ES-I3 (cell line): ENCODE measurements at regions not wholly inside any gene's neighbourhood (a gene's known extent, or its start where the extent isn't known, plus 50 kb on each side); places are given as distances from the start of the nearest gene placed in this dataset.

Experiments
- H3K36me3 ChIP-seq: 2 replicates; pipeline ENCODE4 v1.6.1; 2013; ENCODE audit warnings: mild to moderate bottlenecking, low read length, control low read depth, moderate library complexity; ENCODE audit not compliant: insufficient read depth
- H3K4me1 ChIP-seq: 2 replicates; pipeline ENCODE4 v1.6.1; 2013; ENCODE audit warnings: mild to moderate bottlenecking, control low read depth, low read length; ENCODE audit not compliant: insufficient read depth
- H3K9ac ChIP-seq: 2 replicates; pipeline ENCODE4 v1.6.1; 2013; ENCODE audit warnings: low read depth, mild to moderate bottlenecking, low read length, moderate library complexity
- H3K9me3 ChIP-seq: 2 replicates; pipeline ENCODE4 v1.6.1; 2013; ENCODE audit warnings: mild to moderate bottlenecking, low read length, moderate library complexity; ENCODE audit not compliant: control insufficient read depth, insufficient read depth

GRCh38 chr22:48397531-48398180 is 1430.0 kb downstream of the BRD1 start:
- Histone ChIP-seq H3K9me3 (no peaks in the 10 kb centered on the region), H3K9ac (no peak overlapping the region), H3K36me3 (no peaks in the 10 kb centered on the region), H3K4me1 (no peaks in the 10 kb centered on the region)

- Histone ChIP-seq H3K4me1 (no peaks in the 10 kb centered on the region), H3K9me3 (no peaks in the 10 kb centered on the region), H3K9ac (no peak overlapping the region), H3K36me3 (no peaks in the 10 kb centered on the region)
These were observed 1430.7 kb downstream of the BRD1 start for GRCh38 chr22:48396785-48397530.

- H3K4me1 ChIP-seq: no peaks in the 10 kb centered on the region
- H3K9ac ChIP-seq: no peak overlapping the region
- no peaks in the 10 kb centered on the region for H3K36me3 ChIP-seq
- no peaks in the 10 kb centered on the region for H3K9me3 ChIP-seq
These were observed 1431.4 kb downstream of the BRD1 start for GRCh38 chr22:48396091-48396784.

GRCh38 chr22:48395201-48395600 is 1432.5 kb downstream of the BRD1 start:
- Histone ChIP-seq H3K36me3 (no peaks in the 10 kb centered on the region), H3K9ac (no peak overlapping the region), H3K9me3 (no peaks in the 10 kb centered on the region), H3K4me1 (no peaks in the 10 kb centered on the region)

GRCh38 chr22:48394787-48395186 is 1432.9 kb downstream of the BRD1 start:
- H3K4me1 ChIP-seq: no peaks in the 10 kb centered on the region
- H3K36me3 ChIP-seq: no peaks in the 10 kb centered on the region
- no peak overlapping the region for H3K9ac ChIP-seq
- H3K9me3 ChIP-seq: no peaks in the 10 kb centered on the region

- no peaks in the 10 kb centered on the region for H3K4me1 ChIP-seq
- H3K9ac ChIP-seq: no peak overlapping the region
- H3K36me3 ChIP-seq: no peaks in the 10 kb centered on the region
- H3K9me3 ChIP-seq: no peaks in the 10 kb centered on the region
These were observed 1433.8 kb downstream of the BRD1 start for GRCh38 chr22:48393885-48394284.

- Histone ChIP-seq H3K4me1 (no peaks in the 10 kb centered on the region), H3K9ac (no peak overlapping the region), H3K9me3 (no peaks in the 10 kb centered on the region), H3K36me3 (no peaks in the 10 kb centered on the region)
These were observed 1434.7 kb downstream of the BRD1 start for GRCh38 chr22:48393041-48393370.

- H3K9me3 ChIP-seq: no peaks in the 10 kb centered on the region
- H3K9ac ChIP-seq: no peak overlapping the region
- H3K4me1 ChIP-seq: no peaks in the 10 kb centered on the region
- H3K36me3 ChIP-seq: no peaks in the 10 kb centered on the region
These were observed 1435.9 kb downstream of the BRD1 start for GRCh38 chr22:48391820-48392219.

- H3K9ac ChIP-seq: no peak overlapping the region
- H3K9me3 ChIP-seq: no peaks in the 10 kb centered on the region
These were observed 1436.4 kb downstream of the BRD1 start for GRCh38 chr22:48391171-48391711.

GRCh38 chr22:48389916-48390315 is 1437.8 kb downstream of the BRD1 start:
- H3K9ac ChIP-seq: no peak overlapping the region
- H3K36me3 ChIP-seq: no peaks in the 10 kb centered on the region
- no peaks in the 10 kb centered on the region for H3K9me3 ChIP-seq
- H3K4me1 ChIP-seq: no peaks in the 10 kb centered on the region

More at GRCh38 chr22:48391171-48391711, 1436.4 kb downstream of the BRD1 start:
- Histone ChIP-seq H3K36me3 (no peaks in the 10 kb centered on the region), H3K4me1 (no peaks in the 10 kb centered on the region)

GRCh38 chr22:48382197-48382596 is 1445.5 kb downstream of the BRD1 start:
- no peak overlapping the region for H3K9ac ChIP-seq
- no peaks in the 10 kb centered on the region for H3K4me1 ChIP-seq
- no peaks in the 10 kb centered on the region for H3K36me3 ChIP-seq
- H3K9me3 ChIP-seq: no peaks in the 10 kb centered on the region

GRCh38 chr22:48380016-48380665 is 1447.5 kb downstream of the BRD1 start:
- H3K36me3 ChIP-seq: no peaks in the 10 kb centered on the region
- no peaks in the 10 kb centered on the region for H3K9me3 ChIP-seq
- no peaks in the 10 kb centered on the region for H3K4me1 ChIP-seq
- no peak overlapping the region for H3K9ac ChIP-seq

- Histone ChIP-seq H3K9me3 (no peaks in the 10 kb centered on the region), H3K4me1 (no peaks in the 10 kb centered on the region), H3K9ac (no peak overlapping the region), H3K36me3 (no peaks in the 10 kb centered on the region)
These were observed 1448.3 kb downstream of the BRD1 start for GRCh38 chr22:48379371-48379770.

GRCh38 chr22:48378673-48379072 is 1449.0 kb downstream of the BRD1 start:
- H3K4me1 ChIP-seq: no peaks in the 10 kb centered on the region
- H3K36me3 ChIP-seq: no peaks in the 10 kb centered on the region
- no peaks in the 10 kb centered on the region for H3K9me3 ChIP-seq
- no peak overlapping the region for H3K9ac ChIP-seq
